Trophoblast cell (in vitro differentiated cells and primary cell): ENCODE measurements at regions not wholly inside any gene's neighbourhood (a gene's known extent, or its start where the extent isn't known, plus 50 kb on each side); places are given as distances from the start of the nearest gene placed in this dataset.

ENCODE experiments used
- DNase-seq, 2 donors: peaks; one replicate each; pipeline ENCODE4 v3.0.0-alpha.2; 2016
- H2AFZ ChIP-seq: 2 replicates; pipeline ENCODE4 v1.6.1; 2013; ENCODE audit warnings: low read length, moderate library complexity, mild to moderate bottlenecking; ENCODE audit not compliant: insufficient read depth, poor library complexity
- H2AK5ac ChIP-seq: 2 replicates; pipeline ENCODE4 v1.6.1; 2013; ENCODE audit warnings: mild to moderate bottlenecking, low read length
- H2BK120ac ChIP-seq: 2 replicates; pipeline ENCODE4 v1.6.1; 2013; ENCODE audit warnings: low read length, mild to moderate bottlenecking, moderate library complexity; ENCODE audit not compliant: insufficient read depth, poor library complexity
- H2BK12ac ChIP-seq: 2 replicates; pipeline ENCODE4 v1.6.1; 2013; ENCODE audit warnings: mild to moderate bottlenecking, low read length, moderate library complexity
- H2BK5ac ChIP-seq: 2 replicates; pipeline ENCODE4 v1.6.1; 2013; ENCODE audit warnings: low read length, low read depth, moderate library complexity, mild to moderate bottlenecking; ENCODE audit not compliant: poor library complexity
- H3K14ac ChIP-seq: 2 replicates; pipeline ENCODE4 v1.6.1; 2013; ENCODE audit warnings: mild to moderate bottlenecking, low read length
- H3K18ac ChIP-seq: 2 replicates; pipeline ENCODE4 v1.6.1; 2013; ENCODE audit warnings: mild to moderate bottlenecking, low read length
- H3K23ac ChIP-seq: 2 replicates; pipeline ENCODE4 v1.6.1; 2013; ENCODE audit warnings: low read length
- H3K27ac ChIP-seq: 2 replicates; pipeline ENCODE4 v1.5.1; 2013; ENCODE audit warnings: low read depth, mild to moderate bottlenecking, inconsistent platforms, low read length, moderate library complexity
- H3K27me3 ChIP-seq: 2 replicates; pipeline ENCODE4 v1.6.1; 2013; ENCODE audit warnings: inconsistent platforms, mild to moderate bottlenecking, low read length, moderate library complexity; ENCODE audit not compliant: insufficient read depth
- H3K36me3 ChIP-seq, 2 experiments: 1 replicate in 1 of 2; 2 replicates in 1 of 2; pipeline ENCODE4 v1.6.1; 2013; ENCODE audit warnings: low read length in 2 of 2, mild to moderate bottlenecking in 2 of 2, moderate library complexity in 1 of 2; ENCODE audit not compliant: insufficient read depth in 2 of 2, control insufficient read depth in 1 of 2
- H3K4ac ChIP-seq: 2 replicates; pipeline ENCODE4 v1.6.1; 2013; ENCODE audit warnings: low read depth, mild to moderate bottlenecking, low read length, moderate library complexity
- H3K4me1 ChIP-seq, 2 experiments: 1 replicate in 1 of 2; 2 replicates in 1 of 2; pipeline ENCODE4 v1.6.1; 2013; ENCODE audit warnings: low read length in 2 of 2, mild to moderate bottlenecking in 2 of 2, moderate library complexity in 1 of 2; ENCODE audit not compliant: insufficient read depth in 2 of 2, control insufficient read depth in 1 of 2
- H3K4me2 ChIP-seq: 2 replicates; pipeline ENCODE4 v1.6.1; 2013; ENCODE audit warnings: inconsistent platforms, mild to moderate bottlenecking, low read length, moderate library complexity
- H3K4me3 ChIP-seq: 2 replicates; pipeline ENCODE4 v1.5.1; 2013; ENCODE audit warnings: mild to moderate bottlenecking, low read depth, low read length, inconsistent platforms
- H3K79me1 ChIP-seq: one replicate; pipeline ENCODE4 v1.6.1; 2013; ENCODE audit warnings: low read length
- H3K79me2 ChIP-seq: 2 replicates; pipeline ENCODE4 v1.6.1; 2013; ENCODE audit warnings: low read length, mild to moderate bottlenecking; ENCODE audit not compliant: control insufficient read depth, insufficient read depth, poor library complexity
- H3K9ac ChIP-seq: 2 replicates; pipeline ENCODE4 v1.6.1; 2013; ENCODE audit warnings: mild to moderate bottlenecking, low read length
- H3K9me3 ChIP-seq: 2 replicates; pipeline ENCODE4 v1.6.1; 2013; ENCODE audit warnings: low read depth, mild to moderate bottlenecking, control low read depth, inconsistent platforms, low read length; ENCODE audit not compliant: insufficient read depth
- H4K12ac ChIP-seq: 2 replicates; pipeline ENCODE4 v1.6.1; 2013; ENCODE audit warnings: low read depth, mild to moderate bottlenecking, low read length, moderate library complexity
- H4K8ac ChIP-seq: 2 replicates; pipeline ENCODE4 v1.6.1; 2013; ENCODE audit warnings: low read depth, mild to moderate bottlenecking, low read length, moderate library complexity
- H4K91ac ChIP-seq: one replicate; pipeline ENCODE4 v1.6.1; 2013; ENCODE audit warnings: low read depth, mild to moderate bottlenecking, low read length, moderate library complexity
- WGBS: extraction: QIAGEN DNeasy Blood & Tissue Kit; methylation state at CpG from one replicate; pipeline ENCODE4 v1.1.7; 2013; ENCODE audit warnings: missing lambda C conversion rate; ENCODE audit not compliant: insufficient read length, insufficient coverage; ENCODE audit errors: extremely low coverage; 5-methylcytosine and 5-hydroxymethylcytosine counted together

DNA sequence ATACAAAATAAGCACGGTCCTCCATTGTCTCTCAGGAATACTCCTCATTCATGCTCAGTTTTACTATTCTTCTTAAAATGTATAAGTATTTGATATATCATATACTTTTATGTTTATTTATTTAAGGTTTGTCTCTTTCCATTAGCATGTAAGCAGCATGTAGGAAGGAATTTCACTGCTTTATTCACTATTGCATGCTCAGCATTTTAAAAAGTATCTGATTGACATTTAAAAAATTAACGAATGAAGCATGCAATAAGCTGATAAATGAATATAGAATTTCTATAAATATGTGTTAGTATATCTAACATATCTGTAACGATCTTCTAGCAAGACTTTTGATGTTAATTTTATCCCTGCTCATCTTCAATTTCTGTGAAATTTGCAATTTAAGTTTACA, 402.7 kb upstream of the BRINP3 start:
- Histone ChIP-seq H3K4me1 (no peaks in the 10 kb centered on the region), H2AFZ (no peak overlapping the region), H3K4me3 (no peak overlapping the region), H2BK120ac (no peak overlapping the region), H3K9me3 (no peaks in the 10 kb centered on the region), H3K79me2 (no peaks in the 10 kb centered on the region), H4K91ac (no peak overlapping the region), H3K79me1 (no peaks in the 10 kb centered on the region), H3K18ac (no peak overlapping the region), H3K9ac (no peak overlapping the region), H4K8ac (no peak overlapping the region), H2BK12ac (no peak overlapping the region), H3K14ac (no peak overlapping the region), H2BK5ac (no peak overlapping the region), H3K27ac (no peak overlapping the region), H3K4me2 (no peak overlapping the region), H3K4ac (no peak overlapping the region), H4K12ac (no peak overlapping the region), H2AK5ac (no peak overlapping the region), H3K23ac (no peak overlapping the region), H3K27me3 (no peaks in the 10 kb centered on the region), H3K36me3 (no peaks in the 10 kb centered on the region)
- WGBS = no CpG with 5 or more reads among the region's 3 CpGs
- DNase-seq = no peak

DNA sequence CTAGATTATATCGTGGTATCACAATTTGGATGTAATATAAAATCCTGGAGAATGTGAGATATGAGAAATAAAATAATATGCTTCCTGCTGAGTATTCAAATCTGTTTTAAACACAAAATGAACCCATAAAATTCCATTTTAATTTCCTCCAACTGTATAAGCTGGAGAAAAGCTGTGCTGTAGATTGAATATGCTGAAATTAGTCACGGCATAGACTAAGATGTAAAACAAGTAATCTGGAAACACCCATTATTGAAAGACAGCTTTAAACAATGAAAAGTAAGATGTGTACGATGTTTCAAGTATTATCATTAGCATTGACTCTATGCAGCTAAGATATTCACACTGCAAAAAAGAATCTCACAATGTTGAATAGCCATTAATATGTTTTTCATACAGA, 403.4 kb upstream of the BRINP3 start:
- no peak overlapping the region for H2AFZ ChIP-seq
- H2BK120ac ChIP-seq = no peak overlapping the region
- no peak overlapping the region for H2AK5ac ChIP-seq

DNA sequence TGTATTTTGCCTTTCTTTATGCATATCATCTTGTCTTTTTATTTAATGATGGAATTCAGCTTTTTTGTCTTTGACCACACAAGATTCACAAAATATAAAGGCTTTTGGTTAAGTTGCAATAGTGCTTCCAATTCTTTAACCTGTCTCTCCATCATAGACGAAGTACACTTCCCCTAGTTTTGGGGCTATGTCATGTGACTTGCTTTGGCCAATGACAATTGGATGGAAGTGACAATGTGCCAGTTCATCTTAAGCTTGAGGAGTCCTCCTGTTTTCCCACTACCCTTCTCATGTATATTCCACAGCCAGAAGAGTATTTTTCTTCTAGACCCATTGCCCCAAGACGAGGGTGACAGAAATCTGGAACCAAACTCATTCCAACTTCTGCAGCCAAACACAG, 419.6 kb upstream of the BRINP3 start:
- Histone ChIP-seq H3K27me3 (no peaks in the 10 kb centered on the region), H3K9ac (no peak overlapping the region), H3K36me3 (no peaks in the 10 kb centered on the region), H2BK120ac (no peak overlapping the region), H3K4ac (no peak overlapping the region), H2BK5ac (no peak overlapping the region), H3K14ac (no peak overlapping the region), H3K4me1 (no peaks in the 10 kb centered on the region), H2AK5ac (no peak overlapping the region), H3K79me2 (no peaks in the 10 kb centered on the region), H3K23ac (no peak overlapping the region), H3K79me1 (no peaks in the 10 kb centered on the region), H3K4me2 (no peak overlapping the region), H3K9me3 (no peaks in the 10 kb centered on the region), H4K12ac (no peak overlapping the region), H3K4me3 (no peak overlapping the region), H4K8ac (no peak overlapping the region), H2BK12ac (no peak overlapping the region), H3K18ac (no peak overlapping the region), H4K91ac (no peak overlapping the region), H2AFZ (no peak overlapping the region), H3K27ac (no peak overlapping the region)
- DNase-seq = no peak
- no CpG with 5 or more reads among the region's 2 CpGs for WGBS

More for the DNA sequence above, 403.4 kb upstream of the BRINP3 start:
- no peak overlapping the region for H3K4me2 ChIP-seq
- no peaks in the 10 kb centered on the region for H3K79me2 ChIP-seq
- no peaks in the 10 kb centered on the region for H3K9me3 ChIP-seq
- no peak overlapping the region for H2BK5ac ChIP-seq
- H3K36me3 ChIP-seq = no peaks in the 10 kb centered on the region
- H3K14ac ChIP-seq = no peak overlapping the region
- no peak overlapping the region for H2BK12ac ChIP-seq
- no peaks in the 10 kb centered on the region for H3K4me1 ChIP-seq
- H4K12ac ChIP-seq = no peak overlapping the region
- no peaks in the 10 kb centered on the region for H3K27me3 ChIP-seq
- no peaks in the 10 kb centered on the region for H3K79me1 ChIP-seq
- H3K9ac ChIP-seq = no peak overlapping the region
- H3K27ac ChIP-seq = no peak overlapping the region
- no peak overlapping the region for H4K8ac ChIP-seq
- H3K4ac ChIP-seq = no peak overlapping the region
- WGBS = no CpG with 5 or more reads among the region's 3 CpGs
- DNase-seq = no peak
- H3K4me3 ChIP-seq = no peak overlapping the region
- no peak overlapping the region for H3K23ac ChIP-seq
- H3K18ac ChIP-seq = no peak overlapping the region
- no peak overlapping the region for H4K91ac ChIP-seq

DNA sequence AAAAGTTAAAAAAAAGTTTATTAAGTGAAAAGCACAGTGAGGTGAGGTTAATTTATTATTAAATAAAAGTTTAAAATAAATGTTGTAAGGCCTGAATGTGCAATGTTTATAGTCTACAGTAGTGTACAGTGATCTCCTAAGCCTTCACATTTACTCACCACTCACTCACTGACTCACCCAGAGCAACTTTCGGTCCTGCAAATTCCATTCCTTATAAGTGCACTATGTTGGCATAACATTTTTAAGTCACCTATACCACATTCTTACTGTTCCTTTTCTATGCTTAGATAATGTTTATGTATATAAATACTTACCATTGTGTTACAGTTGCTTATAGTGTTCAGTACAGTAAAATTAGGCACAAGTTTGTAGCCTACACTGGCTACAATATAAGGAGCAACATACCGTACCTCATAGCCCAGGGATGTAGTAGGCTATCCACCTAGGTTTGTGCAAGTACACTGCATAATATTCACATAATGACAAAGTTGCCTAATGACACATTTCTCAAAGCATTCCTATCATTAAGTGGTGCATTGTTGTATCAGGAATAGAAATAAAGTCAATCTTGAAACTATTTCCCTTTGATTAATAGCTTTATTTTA, 426.5 kb upstream of the BRINP3 start:
- no CpG with 5 or more reads among the region's 2 CpGs for WGBS
- Histone ChIP-seq H3K4ac (no peak overlapping the region), H2AFZ (no peak overlapping the region), H3K79me1 (no peaks in the 10 kb centered on the region), H2BK12ac (no peak overlapping the region), H3K9ac (no peak overlapping the region), H3K4me1 (no peaks in the 10 kb centered on the region), H4K91ac (no peak overlapping the region), H3K27ac (no peak overlapping the region), H2BK120ac (no peak overlapping the region), H3K4me2 (no peak overlapping the region), H4K8ac (no peak overlapping the region), H2BK5ac (no peak overlapping the region), H4K12ac (no peak overlapping the region), H3K14ac (no peak overlapping the region), H3K23ac (no peak overlapping the region), H3K18ac (no peak overlapping the region), H3K9me3 (no peaks in the 10 kb centered on the region), H2AK5ac (no peak overlapping the region), H3K27me3 (no peaks in the 10 kb centered on the region), H3K79me2 (no peaks in the 10 kb centered on the region), H3K4me3 (no peak overlapping the region), H3K36me3 (no peaks in the 10 kb centered on the region)
- no peak for DNase-seq
